GM12878 (cell line): ENCODE measurements at regions not wholly inside any gene's neighbourhood (a gene's known extent, or its start where the extent isn't known, plus 50 kb on each side); places are given as distances from the start of the nearest gene placed in this dataset.

Experiments used
- ETV6 ChIP-seq, 2 experiments: fragments of 450-650 bp in 1 of 2; IDR thresholded peaks in 1 of 2; conservative IDR thresholded peaks in 1 of 2; 2 replicates each; pipeline ENCODE4 v1.6.1; 2014; ENCODE audit warnings: antibody characterized with exemption in 1 of 2, borderline replicate concordance in 1 of 2, low read depth in 1 of 2, mild to moderate bottlenecking in 1 of 2, moderate library complexity in 1 of 2
- FOXM1 ChIP-seq: IDR thresholded peaks from 2 replicates; pipeline ENCODE4 v1.6.1; 2012; ENCODE audit warnings: low read depth, mild to moderate bottlenecking, inconsistent platforms, low read length, moderate library complexity
- IRF3 ChIP-seq: fragments of 450-650 bp; IDR thresholded peaks from 2 replicates; pipeline ENCODE4 v1.6.1; 2014; ENCODE audit warnings: mild to moderate bottlenecking
- NKRF ChIP-seq: fragments of 450-650 bp; conservative IDR thresholded peaks from 2 replicates; pipeline ENCODE4 v1.6.1; 2017; ENCODE audit warnings: mild to moderate bottlenecking, moderate library complexity
- RELB ChIP-seq: fragments of 450-650 bp; IDR thresholded peaks from 2 replicates; pipeline ENCODE4 v1.6.1; 2017; ENCODE audit warnings: low read depth, mild to moderate bottlenecking, moderate library complexity
- ZNF592 ChIP-seq: fragments of 450-650 bp; IDR thresholded peaks from 2 replicates; pipeline ENCODE4 v1.6.1; 2017; ENCODE audit warnings: mild to moderate bottlenecking, moderate library complexity
- TF ChIP-seq, protein P1 (sequence below): IDR thresholded peaks from 2 replicates; pipeline ENCODE4 v1.6.1; 2011; ENCODE audit warnings: low read depth, mild to moderate bottlenecking, low read length, moderate library complexity, borderline replicate concordance; ENCODE audit errors: extremely low read depth
- TF ChIP-seq, protein P2 (sequence below): IDR thresholded peaks from 2 replicates; pipeline ENCODE4 v1.6.1; 2011; ENCODE audit warnings: borderline replicate concordance, low read depth, mild to moderate bottlenecking, moderate library complexity, mixed read lengths, low read length; ENCODE audit not compliant: insufficient read depth; ENCODE audit errors: extremely low read length

- TF ChIP-seq NKRF (no peak), ZNF592 (no peak), FOXM1 (no peak), RELB (no peak), IRF3 (no peak), ETV6 (conservative IDR thresholded peaks at IDR 0.05 in 1 of 2, IDR thresholded peaks at IDR 0.05 in 1 of 2; ENCODE audit: borderline replicate concordance in 1 of 2, low read depth in 1 of 2) (no peak)
- TF ChIP-seq, protein P1, sequence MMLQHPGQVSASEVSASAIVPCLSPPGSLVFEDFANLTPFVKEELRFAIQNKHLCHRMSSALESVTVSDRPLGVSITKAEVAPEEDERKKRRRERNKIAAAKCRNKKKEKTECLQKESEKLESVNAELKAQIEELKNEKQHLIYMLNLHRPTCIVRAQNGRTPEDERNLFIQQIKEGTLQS: no peak
- TF ChIP-seq, protein P2, sequence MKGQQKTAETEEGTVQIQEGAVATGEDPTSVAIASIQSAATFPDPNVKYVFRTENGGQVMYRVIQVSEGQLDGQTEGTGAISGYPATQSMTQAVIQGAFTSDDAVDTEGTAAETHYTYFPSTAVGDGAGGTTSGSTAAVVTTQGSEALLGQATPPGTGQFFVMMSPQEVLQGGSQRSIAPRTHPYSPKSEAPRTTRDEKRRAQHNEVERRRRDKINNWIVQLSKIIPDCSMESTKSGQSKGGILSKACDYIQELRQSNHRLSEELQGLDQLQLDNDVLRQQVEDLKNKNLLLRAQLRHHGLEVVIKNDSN: no peak
These were observed 623.7 kb downstream of the TYW1 start (continued) for GRCh38 chr7:67620216-67620933.
